Lower leg skin (tissue), 3 donors: ENCODE measurements at regions not wholly inside any gene's neighbourhood (a gene's known extent, or its start where the extent isn't known, plus 50 kb on each side); places are given as distances from the start of the nearest gene placed in this dataset.

Experiments used
- POLR2A ChIP-seq, 2 donors: fragments of 450-650 bp; IDR thresholded peaks; one replicate each; pipeline ENCODE4 v1.6.1; 2016 to 2017; ENCODE audit warnings: antibody characterized with exemption in 2 of 2, mild to moderate bottlenecking in 1 of 2, moderate library complexity in 1 of 2
- TF ChIP-seq, protein P1 (sequence below), 3 donors: fragments of 450-650 bp; IDR thresholded peaks; one replicate each; pipeline ENCODE4 v1.5.1; 2016; ENCODE audit warnings: antibody characterized with exemption in 3 of 3, mild to moderate bottlenecking in 3 of 3, moderate library complexity in 2 of 3

DNA sequence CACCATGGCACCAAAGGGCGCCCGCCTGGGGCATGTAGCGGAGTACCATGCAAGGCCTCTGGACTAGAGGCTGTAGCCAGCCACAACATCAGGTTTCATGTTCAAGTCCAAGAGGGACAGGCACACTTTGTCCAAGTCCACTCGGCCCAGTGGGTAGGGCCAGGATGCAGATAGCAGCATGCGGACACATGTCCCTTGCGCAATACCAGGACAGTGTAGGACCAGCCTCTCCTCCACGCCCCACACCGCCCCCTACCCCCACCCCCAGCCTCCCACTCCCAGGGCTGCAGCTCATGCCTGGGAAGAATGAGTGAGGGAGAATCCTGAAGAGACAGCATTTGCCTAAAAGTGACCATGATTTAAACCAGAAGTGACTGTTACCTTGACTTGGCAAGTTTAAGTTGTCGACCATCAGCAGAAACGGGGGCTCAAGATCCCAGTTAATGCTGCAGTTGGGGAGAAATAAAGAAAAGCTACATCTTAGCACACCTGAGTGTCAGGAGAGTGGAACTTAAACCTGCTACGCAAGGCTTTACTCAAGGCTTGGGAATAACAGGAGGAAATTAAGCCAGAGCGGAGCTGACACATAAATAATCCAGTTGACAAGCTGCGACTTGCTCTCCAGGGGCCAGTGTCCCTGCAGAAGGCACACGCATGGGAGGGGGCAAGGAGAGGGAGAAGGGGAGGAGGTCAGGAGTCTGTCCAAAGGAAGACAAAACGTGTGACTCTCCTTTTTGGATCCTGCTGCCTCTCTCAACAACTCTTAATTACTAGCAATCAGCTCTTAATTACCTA lies 221.7 kb downstream of the BCOR start:
- TF ChIP-seq, protein P1, sequence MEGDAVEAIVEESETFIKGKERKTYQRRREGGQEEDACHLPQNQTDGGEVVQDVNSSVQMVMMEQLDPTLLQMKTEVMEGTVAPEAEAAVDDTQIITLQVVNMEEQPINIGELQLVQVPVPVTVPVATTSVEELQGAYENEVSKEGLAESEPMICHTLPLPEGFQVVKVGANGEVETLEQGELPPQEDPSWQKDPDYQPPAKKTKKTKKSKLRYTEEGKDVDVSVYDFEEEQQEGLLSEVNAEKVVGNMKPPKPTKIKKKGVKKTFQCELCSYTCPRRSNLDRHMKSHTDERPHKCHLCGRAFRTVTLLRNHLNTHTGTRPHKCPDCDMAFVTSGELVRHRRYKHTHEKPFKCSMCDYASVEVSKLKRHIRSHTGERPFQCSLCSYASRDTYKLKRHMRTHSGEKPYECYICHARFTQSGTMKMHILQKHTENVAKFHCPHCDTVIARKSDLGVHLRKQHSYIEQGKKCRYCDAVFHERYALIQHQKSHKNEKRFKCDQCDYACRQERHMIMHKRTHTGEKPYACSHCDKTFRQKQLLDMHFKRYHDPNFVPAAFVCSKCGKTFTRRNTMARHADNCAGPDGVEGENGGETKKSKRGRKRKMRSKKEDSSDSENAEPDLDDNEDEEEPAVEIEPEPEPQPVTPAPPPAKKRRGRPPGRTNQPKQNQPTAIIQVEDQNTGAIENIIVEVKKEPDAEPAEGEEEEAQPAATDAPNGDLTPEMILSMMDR (IDR thresholded peaks at IDR 0.05): no peak
- TF ChIP-seq POLR2A (IDR thresholded peaks at IDR 0.05): no peak
